Neural cell (in vitro differentiated cells): ENCODE measurements at regions not wholly inside any gene's neighbourhood (a gene's known extent, or its start where the extent isn't known, plus 50 kb on each side); places are given as distances from the start of the nearest gene placed in this dataset.

Source experiments
- CTCF ChIP-seq: fragments of 450-650 bp; IDR thresholded peaks from 2 replicates; pipeline ENCODE4 v1.5.1; 2014; ENCODE audit warnings: antibody characterized with exemption, mild to moderate bottlenecking, moderate library complexity; ENCODE audit not compliant: poor library complexity, severe bottlenecking
- EZH2 ChIP-seq: fragments of 200-600, 300-800 bp; shearing (Covaris generic), sonication (generic); IDR thresholded peaks from 2 replicates; pipeline ENCODE4 v1.6.1; 2014; ENCODE audit warnings: antibody characterized with exemption, low read length, borderline replicate concordance, mild to moderate bottlenecking; ENCODE audit not compliant: insufficient read depth, poor library complexity, severe bottlenecking
- RAD21 ChIP-seq: fragments of 450-650 bp; conservative IDR thresholded peaks from 2 replicates; pipeline ENCODE4 v1.6.1; 2014; ENCODE audit warnings: antibody characterized with exemption, mild to moderate bottlenecking, moderate library complexity
- TAF1 ChIP-seq: IDR thresholded peaks from 2 replicates; pipeline ENCODE4 v1.6.1; 2012; ENCODE audit warnings: low read depth
- TF ChIP-seq, protein P1 (sequence below): IDR thresholded peaks from 2 replicates; pipeline ENCODE4 v1.6.1; 2012; ENCODE audit warnings: borderline replicate concordance

DNA sequence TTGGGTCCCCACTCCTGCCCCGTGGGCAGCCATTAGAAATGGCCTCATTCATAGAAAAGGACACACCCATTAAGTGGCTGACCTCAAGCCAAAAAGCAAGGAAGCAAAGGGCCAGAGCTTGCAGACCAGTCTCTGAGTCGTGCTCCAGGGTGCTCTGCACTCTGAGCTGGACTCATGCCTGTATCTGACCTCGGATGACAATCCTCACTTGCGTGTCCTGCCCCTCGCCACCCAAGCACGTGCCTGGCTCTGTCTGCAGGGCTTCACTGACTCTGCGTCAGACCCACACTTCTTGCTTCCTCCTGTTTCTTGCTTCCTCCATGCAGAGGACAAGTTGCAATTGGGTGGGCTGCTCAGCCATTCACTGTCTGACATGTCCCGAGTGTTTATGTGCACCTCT lies 138.8 kb downstream of the OAT start:
- TF ChIP-seq CTCF (no peak), RAD21 (no peak), EZH2 (no peak), TAF1 (no peak)
- TF ChIP-seq, protein P1, sequence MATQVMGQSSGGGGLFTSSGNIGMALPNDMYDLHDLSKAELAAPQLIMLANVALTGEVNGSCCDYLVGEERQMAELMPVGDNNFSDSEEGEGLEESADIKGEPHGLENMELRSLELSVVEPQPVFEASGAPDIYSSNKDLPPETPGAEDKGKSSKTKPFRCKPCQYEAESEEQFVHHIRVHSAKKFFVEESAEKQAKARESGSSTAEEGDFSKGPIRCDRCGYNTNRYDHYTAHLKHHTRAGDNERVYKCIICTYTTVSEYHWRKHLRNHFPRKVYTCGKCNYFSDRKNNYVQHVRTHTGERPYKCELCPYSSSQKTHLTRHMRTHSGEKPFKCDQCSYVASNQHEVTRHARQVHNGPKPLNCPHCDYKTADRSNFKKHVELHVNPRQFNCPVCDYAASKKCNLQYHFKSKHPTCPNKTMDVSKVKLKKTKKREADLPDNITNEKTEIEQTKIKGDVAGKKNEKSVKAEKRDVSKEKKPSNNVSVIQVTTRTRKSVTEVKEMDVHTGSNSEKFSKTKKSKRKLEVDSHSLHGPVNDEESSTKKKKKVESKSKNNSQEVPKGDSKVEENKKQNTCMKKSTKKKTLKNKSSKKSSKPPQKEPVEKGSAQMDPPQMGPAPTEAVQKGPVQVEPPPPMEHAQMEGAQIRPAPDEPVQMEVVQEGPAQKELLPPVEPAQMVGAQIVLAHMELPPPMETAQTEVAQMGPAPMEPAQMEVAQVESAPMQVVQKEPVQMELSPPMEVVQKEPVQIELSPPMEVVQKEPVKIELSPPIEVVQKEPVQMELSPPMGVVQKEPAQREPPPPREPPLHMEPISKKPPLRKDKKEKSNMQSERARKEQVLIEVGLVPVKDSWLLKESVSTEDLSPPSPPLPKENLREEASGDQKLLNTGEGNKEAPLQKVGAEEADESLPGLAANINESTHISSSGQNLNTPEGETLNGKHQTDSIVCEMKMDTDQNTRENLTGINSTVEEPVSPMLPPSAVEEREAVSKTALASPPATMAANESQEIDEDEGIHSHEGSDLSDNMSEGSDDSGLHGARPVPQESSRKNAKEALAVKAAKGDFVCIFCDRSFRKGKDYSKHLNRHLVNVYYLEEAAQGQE: no peak
